Activated gamma-delta T cell treated with anti-CD3 and anti-CD28 coated beads, Interleukin-2, amount 50 U/mL, for 16 hours (primary cell): ENCODE measurements at regions not wholly inside any gene's neighbourhood (a gene's known extent, or its start where the extent isn't known, plus 50 kb on each side); places are given as distances from the start of the nearest gene placed in this dataset.

ENCODE experiments used
- DNase-seq: peaks from one replicate; pipeline ENCODE4 v3.0.0-alpha.2; 2020; ENCODE audit warnings: low read depth

DNA sequence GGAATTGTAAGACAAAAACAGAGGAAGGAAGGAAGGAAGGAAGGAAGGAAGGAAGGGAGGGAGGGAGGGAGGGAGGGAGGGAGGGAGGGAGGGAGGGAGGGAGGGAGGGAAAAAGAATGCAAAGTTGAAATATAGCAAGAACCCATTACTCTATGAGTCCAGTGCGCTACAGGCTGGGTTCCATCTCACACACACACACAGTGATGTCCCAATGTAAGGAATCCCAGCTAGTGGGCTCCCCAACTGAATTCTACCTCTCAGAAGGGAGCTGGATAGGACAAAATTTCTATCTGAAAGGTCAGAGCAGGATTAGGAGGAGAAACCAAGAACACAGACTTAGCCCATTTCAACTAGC lies 173.4 kb downstream of the DAD1 start:
- DNase-seq: no peak

DNA sequence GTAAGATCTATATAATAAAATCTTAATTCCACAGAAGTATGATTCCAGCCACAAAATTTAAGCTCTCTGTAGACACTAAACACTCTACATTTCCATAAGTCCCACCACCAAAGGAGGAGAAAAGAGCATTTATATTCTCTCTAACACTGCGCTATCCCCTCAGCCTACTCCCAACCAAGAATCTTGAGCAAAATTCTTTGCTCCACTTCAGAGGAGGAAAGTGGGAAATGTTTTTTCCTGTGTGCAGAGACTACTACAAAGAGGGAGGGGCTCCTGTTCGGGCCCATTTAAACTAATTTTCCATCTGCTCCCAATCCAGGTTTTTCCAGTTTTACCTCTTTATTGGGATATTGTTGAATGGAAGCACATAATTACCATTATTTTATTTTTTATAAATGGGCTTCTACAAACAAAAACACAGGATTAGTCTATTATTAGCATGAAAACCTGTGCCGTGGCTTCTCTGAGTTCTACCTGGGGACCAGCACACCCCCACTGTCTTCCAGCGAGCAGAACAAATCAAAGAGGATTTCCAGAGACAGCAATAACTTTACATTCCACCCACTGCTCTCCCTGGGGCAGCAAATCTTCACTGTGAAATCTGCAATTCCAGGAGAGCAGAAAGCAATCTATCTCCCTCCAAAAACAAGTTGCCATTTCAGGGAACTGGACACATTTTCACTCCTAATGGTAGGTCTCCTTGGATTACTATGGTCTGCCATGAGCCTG lies 174.0 kb downstream of the DAD1 start:
- DNase-seq: no peak

DNA sequence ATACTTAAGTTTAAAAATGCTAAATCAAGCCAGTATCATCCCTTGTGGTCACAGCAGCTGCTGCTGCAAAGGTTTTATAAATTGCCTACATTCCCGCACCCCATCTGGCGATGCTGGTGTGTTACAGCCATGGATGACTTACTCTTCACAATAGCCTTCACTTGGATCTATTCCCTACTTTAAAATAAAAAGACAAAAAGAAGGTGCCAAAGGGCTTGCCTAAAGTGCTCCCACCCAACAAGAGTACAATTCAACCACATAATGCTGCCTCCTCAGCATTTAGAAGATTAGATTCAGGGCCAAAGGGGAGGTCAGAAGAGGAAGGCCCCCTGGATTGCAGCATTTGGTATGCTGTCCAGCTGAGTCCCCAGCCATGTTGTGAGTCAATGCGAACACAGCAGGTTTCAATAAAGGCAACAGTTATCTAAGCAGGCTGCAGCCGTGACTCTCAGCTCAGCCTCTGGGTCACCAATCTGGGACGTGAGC lies 176.1 kb downstream of the DAD1 start:
- no peak for DNase-seq

DNA sequence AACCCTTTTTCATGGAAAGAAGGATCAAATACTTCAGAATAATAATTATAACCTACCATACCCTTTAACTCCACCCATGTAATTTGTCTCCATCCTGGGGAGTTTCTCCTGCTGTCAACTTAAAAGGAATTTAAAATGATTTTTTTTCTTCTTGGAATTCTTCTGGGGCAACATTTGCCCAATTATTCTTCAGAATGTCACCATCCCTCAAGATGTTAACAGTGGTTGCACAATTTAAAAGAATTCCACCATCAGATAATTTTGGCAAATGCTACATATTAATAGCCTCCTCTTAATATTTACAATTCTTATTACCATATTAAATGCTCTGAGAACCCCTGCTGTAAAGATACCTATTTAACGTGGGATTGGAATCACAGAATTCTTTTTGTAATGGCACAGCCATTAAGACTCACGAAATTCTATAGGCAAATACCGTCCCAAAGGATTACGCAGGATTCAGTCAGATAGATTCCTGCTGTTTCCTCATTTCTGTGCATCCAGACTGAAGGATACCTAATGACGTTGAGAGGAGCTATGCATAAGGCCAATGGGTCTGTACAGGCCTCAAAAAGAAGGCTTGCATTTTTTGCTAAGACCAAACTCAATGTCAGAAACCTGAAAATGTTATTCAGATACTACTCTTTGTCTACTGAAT lies 177.5 kb downstream of the DAD1 start:
- no peak for DNase-seq

DNA sequence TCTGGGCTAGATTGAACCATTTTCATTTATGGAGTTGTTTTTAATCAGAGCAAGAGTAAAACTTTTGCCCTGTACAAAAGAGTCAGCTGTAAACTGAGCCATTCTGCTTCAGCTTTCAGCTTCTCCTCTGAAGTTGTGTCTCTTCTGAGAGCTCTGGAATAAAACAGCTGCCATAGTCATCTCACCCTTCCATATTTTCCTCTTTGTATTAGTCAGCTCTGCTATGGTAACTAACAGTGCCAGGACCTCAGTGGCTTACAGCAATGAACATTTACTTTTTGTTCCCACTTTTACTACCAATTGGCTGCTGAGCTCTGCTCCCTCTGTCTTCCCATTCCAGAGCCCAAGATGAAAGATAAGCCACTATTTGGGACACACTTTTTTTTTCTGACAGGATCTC lies 178.5 kb downstream of the DAD1 start:
- DNase-seq: no peak

DNA sequence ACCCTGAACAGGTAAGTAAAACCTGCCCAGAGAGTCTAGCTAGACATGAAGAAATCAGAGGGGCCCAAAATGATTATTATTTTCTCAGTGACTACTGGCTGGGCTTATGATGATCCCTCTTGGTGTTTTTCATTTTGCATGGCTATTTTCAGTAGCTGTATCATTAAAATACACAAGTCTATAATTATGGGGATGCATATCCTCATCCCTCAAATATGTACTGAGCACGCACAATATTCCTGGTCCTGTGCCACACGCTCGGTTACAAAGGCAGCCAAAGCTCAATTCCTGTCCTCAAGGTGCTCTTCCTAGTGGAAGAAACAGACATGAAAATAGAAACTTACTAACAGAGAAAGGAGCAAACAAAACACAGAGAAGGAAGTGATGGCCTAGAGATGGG lies 180.0 kb downstream of the DAD1 start:
- DNase-seq: no peak

DNA sequence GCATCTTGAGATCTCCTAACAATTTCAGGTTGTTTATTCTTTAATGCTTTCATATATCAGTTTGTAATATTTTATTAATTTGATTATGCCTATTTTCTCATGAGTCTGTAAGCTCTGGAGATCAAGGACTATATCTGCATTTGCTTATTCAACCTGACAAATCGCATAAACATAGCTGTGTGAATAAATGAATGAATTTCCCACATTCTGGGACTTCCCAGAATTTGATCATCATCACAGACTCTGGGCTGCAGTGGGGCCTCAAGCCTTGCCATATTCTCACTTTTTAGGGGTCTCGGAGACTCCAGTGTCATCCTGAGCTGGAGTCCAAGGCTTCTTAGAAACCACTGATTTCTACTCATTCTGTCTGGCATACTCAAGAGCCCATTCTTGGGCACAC lies 180.5 kb downstream of the DAD1 start:
- no peak for DNase-seq

DNA sequence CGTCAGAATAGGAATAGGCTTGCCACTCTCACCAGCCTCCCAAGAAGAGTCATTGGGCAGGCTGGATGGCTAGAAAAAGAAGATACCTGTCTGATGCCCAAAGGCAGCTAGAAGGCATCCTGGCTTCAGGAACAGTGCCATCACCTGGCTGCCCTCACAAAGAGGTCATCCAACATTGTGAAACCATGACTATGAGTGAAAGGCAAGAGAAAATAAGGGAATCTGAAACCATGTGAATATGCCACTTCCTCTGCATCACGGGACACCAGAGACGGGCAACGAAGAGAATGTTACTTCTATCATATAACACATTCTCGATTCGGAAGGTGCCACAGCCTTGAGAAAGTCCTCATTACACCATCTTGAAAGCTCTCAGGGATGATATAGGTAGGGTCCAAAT lies 182.0 kb downstream of the DAD1 start:
- DNase-seq: no peak

DNA sequence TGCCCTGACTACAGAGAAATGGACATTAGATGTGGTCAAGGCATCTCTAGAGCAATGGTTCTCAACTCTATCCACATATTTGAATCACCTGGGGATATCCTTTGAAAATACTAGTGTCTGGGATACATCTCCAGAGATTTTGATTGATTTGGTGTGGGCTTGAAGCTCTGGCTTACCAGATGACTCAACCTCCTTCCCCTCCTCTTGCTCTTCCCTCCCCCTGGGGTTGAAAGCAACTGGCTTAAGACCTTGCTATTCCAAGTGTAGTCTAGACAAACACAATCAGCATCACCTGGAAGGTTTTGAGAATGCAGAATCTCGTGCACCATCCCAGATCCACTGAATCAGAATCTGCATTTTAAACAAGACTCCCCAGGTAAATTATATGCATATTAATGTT lies 183.8 kb downstream of the DAD1 start:
- no peak for DNase-seq

DNA sequence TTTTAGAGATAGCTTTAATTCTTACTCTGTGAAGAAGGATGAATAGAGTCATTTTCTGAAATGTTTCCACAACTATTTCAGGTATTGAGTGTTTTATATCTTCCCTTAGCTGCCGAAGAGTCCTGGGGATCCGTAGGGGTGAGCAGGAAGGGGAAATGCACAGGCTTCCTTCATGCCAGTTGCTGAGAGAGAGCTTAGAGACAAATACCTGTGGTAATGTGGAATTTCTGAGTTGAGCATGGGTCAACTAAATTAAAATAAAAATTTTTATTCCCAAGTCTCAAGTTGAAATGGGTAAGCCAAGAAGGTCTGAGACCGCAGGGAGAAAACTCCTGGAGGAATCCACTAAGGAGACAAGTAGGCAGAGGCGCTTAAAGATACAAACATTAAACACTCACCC lies 185.7 kb downstream of the DAD1 start:
- DNase-seq: no peak

DNA sequence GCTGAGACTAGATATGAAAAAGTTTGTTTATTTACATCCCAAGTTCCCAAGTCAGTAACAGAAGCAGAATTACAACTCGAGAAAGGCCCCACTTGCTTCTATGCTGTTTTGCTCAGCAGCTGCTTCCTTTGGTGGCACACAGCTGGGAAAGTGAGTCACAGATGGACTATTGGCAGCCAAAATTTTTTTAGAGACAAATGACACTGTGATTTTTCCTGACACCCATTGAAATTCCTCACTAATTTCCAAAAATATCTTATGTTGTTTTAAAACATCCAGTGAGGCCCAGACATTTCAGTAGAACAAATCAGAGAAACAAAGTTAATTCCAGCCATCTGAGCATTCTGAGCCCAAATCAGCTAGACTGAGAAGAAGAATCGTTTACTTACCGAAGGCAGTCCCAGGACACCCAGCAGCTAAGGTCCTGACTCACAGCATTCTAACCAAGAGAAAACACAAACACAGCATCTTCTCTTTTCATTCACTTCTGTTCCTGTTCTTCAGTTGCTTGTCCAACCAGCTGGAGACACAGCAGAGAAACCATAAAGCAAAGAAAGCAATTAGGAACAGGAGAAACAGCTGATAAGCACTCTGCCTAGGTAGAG lies 188.3 kb downstream of the DAD1 start:
- no peak for DNase-seq

DNA sequence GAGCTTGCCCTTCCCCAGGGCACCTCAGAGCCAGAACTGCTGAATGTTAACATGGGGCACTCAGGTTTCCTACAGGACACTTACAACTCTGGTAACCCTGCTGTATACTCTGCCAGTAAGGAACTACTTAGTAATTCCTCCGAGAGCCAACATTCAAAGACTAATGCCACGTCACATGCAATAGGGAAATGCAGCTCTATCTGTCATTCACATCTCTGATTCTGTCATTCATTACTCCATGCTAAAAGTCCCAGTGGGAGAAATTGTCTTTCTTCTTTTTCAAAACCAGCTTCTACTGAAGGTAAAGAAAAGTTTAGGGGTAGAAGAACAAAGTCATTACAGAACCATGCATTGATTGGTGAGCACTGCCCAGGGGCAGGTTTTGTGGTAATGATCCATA lies 189.2 kb downstream of the DAD1 start:
- no peak for DNase-seq

DNA sequence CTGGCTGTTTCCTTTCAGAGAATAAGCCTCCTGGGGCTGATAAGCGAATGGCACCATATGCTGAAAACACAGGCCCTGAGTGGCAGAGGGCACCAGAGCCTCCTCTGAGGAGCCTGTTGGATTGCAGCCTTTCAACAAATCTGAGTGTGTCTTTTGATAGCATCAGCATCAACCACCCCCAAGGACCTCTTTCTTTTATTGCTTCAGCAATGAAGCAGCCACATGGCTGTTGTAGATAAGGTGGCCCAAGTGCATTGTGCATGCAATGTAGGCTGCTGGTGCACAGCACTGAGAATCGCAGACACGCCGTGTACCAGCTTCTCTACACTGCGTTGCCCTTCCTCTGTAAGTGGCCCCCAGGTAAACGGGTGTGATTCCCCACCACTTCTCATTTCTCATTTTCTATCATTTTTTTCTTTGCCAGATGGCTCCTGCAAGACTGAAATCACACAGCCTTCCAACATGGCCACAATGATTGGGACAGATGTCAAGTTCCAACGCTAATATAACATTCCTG lies 191.7 kb downstream of the DAD1 start:
- no peak for DNase-seq

DNA sequence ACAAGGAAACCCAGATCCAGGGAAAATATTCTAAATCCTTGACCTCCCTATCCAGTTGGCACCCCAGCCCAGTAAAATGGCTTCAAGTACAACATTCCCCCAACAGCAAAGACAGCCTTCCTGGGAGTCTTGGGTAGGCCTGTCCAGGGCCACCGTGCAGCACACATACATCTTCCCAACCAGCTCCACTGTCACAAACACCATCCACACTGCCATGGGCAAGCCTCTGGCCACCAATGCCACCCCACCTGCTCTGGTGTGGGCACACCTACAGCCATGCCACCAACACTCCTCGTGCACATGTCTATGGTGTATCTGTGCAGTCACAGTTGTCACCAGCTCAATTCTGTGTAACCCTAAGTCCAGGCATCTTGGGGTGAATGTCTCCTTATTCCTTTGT lies 193.2 kb downstream of the DAD1 start:
- no peak for DNase-seq

DNA sequence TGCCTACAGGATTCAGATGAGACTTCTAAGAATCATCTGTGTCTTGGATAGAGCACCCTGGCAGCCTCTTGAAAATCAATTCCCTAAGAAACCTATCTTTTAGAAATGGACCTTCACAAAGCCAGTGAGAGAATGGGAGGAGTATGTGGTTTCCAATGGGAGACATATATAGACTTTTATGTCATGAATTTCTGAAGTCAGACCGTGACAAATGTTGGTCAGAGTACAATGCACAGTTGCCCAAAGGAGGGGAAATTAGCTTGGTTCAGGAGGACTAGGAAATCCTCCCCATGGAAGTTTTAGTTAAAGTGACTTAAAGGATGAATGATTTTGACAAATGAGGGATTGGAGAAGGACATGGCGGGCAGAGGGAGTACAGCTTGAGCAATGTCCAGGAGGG lies 194.4 kb downstream of the DAD1 start:
- no peak for DNase-seq

DNA sequence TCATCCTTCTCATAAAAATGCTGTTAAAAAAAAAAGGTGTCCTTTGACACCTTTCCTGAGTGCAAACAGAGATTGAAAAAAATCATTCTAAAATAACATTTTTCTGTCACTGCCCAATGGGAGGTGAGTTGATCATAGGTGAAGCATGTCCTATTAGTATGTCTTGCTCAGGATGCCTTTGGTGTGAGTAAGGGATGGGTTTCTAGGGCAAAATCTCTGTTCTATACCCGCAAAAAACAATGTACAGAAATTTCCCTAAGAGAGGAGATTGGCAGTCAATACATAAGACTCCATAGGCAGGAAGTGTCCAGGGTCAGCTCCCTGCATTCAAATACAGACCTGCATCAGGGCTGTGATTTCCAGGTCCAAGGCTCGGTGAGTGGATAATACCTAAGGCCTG lies 195.2 kb downstream of the DAD1 start:
- DNase-seq: no peak

DNA sequence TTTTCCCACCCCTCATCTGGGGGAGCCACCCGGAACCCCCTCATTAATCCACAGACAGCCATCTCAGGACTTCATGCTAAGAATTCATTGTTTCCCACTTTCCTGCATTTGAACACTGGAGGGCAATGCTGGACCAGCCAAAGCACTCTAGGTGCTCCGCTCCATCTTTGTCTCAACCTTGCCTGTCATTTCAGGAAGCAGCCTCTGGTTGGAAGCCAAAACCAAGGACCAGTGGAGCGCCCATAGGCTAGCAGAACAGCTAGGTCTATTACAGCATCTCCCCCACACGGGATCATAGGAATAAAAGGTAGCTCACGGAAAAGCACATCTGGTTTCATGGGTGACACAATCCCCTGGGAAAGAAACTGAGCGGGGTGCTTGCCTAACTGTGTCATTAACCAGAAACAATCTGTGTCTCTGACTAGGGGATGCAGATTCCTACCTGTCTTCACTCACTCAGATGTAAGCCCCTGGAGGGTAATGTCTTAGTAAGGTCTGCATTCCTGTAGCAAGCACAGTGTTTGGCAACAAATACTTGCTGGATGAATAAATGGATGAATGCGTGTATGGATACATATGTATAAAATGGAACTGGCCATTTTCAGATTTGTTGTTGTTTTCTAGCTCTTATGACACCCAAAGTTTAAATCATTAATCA lies 197.0 kb downstream of the DAD1 start:
- no peak for DNase-seq

DNA sequence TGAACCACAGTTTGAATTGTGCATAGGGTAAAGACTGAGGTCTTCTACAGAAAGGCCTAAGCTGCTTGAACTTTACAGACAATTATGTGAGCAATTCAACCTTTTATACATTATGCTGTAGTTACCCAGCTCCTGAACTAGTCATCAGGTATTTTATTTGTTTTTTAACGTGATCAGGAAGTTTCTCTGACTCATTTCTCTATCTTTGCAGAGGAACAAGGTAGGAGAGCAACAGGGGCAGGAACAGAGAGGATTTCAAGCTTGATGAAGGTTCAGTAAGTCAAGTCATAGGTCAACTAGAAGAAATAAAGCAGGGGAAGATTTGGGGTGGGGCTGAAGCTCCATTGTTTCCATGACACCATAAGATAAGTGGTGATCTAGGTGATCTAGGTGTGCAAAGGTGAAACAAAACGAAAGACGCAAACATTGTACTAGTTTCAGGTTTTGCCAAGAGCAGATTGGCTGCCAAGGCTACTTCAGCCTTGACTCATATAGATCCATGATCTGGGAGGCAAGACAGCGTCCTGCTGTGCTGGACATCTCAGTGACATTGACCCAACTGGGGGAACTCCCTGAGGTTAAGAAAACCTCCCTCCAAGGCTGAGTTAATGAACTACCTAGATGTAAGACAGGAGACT lies 198.1 kb downstream of the DAD1 start:
- no peak for DNase-seq

DNA sequence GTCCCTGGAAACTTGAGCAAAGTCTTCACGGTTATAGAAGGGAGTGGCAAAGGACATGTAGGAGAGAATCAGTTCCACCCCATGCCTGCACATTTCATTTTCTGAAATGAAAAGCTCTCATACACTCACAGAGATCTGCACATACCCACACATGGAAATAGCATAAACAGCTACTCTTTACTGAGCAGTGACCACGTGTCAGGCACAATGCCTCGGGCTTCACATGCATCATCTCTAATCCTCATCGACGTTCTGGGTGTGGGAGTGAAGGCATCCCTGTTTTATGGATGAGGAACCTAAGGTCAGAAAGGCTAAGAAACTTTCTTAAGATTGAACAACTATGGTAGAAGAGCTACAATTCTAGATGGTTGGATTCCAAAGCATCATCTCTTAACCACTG lies 198.8 kb downstream of the DAD1 start:
- no peak for DNase-seq

DNA sequence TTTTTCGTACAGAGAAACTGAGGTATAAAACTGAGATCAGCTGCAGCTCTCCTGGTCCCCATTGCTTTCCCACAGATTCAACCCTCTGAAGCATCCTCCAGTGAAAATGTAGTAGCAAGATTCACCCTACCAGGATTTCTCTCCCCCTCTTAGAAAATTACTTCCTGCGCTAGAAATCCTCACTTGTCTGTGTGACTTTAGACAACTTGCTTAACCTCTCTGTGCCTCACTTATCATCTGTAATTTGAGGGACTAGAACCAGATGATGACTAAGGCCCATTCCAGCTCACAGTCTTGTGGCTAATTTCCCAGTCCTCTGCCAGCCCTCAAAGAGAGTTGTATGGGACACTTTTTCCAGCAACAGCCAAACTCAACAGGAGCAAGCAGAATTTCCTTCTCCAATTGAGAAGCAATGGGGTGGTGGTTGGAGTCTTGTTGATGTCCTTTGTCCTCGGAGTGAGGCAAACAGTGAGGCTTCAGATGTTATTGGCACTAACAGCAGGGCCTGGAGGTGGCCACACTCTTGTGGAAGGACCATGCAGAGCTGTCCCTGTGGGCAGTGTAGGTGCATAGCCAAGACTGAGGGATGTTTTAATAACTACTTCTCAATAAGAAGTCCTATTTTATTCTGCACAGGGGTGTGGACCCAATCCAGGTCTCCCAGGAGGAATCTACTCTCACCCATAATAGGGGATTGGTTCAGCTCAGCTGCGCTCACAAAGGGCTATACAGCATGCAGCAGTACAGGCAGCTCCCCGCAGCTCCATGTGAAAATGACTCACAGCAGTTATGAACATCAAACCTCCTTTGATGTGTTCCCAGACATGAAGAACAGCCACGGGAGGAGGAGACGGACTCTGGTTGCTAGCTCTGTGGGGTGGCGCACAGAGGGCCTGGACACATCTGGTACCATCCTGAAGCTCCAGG lies 200.1 kb downstream of the DAD1 start:
- DNase-seq: no peak

DNA sequence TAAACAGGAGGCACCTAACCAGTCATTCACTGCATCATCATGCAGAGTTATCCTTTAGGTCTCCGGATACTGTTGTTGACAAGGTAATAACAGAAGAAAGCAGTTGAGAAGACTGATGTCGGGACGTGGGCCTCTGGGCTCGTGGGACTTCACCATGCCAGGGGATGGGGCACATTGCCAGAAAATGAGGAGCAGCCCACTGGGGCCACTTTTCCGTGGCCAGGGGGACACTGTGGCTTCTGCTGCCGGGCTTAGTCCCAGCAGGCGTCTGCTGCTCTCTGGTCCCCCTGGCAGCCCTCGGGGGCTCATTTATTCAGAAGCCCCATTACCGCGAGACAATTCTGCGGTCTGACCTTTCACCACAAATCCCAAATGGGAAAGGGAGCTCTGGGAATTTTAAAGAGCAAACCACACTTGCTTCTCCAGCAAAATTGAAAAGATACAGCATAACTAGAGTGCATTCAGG lies 201.2 kb downstream of the DAD1 start:
- no peak for DNase-seq
